Fibroblast of skin of right biceps (primary cell): ENCODE measurements at regions not wholly inside any gene's neighbourhood (a gene's known extent, or its start where the extent isn't known, plus 50 kb on each side); places are given as distances from the start of the nearest gene placed in this dataset.

ENCODE experiments used
- DNase-seq: peaks from one replicate; pipeline ENCODE4 v3.0.0-alpha.2; 2013

DNA sequence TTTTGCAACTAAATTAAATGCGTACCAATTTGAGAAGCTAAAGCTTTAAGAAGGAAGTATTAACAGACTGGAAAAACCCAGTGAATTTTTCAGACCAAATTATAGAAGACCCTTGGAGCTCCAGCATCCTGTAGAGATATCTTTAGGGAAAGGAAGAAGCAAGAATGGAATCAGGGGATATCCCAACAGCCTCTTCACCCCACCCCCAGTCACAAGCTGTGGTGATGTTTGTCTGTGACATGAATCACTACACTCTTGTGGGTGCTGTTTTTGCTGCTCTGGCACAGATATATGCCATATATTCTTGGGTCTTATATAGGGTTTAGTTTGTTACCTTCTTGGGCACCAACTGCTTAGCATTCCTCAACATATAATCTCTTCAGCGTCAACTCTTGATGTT lies 78.5 kb upstream of the BCL6 start:
- no peak for DNase-seq

DNA sequence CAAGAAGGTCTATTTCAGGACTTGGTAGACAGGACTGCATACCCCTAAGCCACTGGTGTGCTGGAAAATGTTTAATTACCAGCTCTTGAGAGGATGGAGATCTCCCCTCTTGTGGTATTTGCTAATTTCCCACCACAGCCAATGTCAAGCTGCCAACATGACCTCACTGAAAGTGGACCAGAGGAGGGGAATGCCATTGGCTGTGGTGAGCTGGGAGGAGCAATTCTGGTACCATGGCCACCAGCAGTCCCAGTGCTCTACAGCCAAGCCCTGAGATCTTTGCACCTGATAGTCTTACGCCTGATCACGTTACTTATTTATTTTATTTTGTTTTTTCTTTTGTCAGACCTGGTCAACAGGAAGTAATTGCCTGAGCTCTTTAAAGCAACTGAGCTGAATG lies 82.5 kb upstream of the BCL6 start:
- DNase-seq, result no peak

DNA sequence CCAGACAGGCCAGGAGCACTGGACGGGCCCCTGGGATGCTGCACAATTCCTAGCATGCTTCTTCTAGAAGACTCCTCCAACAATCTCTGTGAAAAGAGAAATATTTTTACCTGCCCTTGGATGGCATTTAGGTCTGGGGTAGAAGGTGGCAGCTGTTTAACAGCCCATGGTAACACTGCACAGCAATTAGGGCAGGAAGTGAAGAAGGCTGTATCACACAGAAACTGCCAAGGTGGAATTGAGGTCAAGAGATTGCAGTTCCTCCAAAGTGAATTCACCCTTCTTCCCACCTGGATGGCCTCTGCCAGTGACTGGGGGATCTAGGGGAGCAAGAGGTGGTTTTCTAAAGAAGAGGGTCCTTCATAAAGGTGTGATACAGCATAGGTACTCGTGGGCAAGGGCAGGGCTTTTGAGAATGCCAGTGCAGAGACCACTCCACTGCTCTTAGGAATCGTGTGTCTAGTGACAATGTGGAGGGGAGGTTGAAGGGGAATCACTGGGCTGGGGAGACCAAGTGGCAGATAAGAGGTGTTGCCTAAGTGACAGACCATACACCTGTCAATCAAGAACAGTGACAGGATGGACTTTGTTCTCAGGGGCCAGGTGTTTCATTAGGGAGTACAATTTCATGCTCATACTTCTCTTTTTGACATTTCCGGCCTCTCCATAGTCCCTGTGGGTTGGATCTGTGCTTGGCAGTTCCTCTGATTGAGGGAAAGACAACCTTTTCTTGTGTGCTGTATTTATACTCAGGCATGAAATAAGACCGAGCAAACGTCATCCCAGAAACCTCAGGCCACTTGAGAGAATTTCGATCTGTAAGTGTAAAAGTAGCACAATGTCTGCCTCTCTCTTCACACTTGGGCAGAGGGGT lies 83.5 kb upstream of the BCL6 start:
- DNase-seq, result no peak

DNA sequence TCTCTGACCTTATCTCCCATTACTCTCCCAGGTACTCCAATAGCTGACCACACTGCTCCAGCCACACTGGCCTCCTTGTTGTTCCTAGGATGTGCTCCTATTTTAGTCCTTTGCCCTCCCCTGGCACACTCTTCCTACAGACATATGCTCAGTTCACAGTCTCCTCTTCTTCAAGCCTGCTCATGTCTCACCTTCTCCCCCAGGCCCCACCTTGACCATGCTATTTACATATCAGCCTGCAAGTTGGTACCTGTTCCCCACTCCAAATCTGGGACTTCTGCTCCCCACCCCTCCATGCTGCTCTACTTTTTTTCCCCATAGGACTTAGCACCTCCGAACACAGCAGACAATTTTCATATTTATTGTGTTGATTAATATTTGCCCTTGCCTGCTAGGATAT lies 84.9 kb upstream of the BCL6 start:
- no peak for DNase-seq

DNA sequence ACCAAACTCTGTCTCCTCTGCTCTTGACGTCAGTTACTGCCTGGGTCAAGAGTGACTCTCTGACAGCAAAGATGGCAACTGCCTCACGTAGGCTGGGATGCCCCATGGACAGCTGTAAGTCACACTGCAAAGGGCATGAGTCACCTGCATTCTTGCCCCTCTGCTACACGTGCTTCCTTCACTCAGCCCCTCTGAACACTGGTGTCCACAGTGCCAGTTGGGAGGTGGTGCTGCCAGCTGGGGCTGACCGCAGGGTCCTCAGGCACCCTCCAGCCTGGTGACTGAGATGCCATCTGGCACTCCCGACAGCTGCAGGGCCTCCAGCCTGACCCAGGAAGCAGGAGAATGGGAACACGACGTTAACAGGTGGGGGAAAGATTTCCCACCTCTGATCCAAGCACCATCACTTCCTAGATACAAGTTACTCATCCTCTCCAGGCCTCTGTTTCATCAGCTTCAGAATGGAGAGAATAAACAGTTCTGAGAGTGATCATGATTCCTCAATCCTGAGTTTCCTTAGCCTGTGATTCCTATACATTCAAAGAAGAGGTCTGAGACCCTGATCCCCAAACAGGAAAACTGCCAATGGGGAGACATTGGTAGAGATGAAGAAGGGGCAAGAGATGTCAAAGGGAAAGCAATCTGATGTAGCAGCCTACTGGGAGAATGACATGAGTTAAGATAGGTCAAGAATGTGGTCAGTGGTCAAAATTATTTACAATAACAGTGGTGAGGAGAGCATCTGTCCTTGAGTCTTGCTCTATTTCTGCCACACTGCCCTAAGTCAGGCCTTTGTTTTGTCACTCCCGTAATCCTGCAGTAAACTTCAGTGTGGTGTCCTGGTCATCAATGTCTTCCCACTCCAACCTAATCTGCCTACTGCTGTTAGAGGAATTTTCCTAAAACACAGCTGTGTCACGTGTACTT lies 86.1 kb upstream of the BCL6 start:
- no peak for DNase-seq

DNA sequence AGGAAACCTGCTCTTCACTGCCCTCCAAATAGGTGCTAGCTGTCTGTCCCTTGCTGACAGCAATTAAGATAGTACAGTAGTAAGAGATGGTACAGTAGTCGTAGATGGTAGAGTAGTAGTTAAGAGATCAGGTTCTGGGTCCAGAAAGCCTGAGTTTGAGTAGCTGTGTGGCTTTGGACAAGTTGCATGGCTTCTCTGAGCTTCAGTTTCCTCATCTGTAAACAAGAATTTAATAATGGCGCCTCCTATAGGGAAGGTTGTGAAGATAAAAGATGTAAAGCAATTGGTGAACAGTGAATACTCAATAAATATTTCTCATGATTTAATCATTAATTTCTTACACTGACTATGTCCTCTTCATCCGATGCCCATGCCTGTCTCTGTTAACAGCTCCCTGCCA lies 86.9 kb upstream of the BCL6 start:
- DNase-seq, result no peak

DNA sequence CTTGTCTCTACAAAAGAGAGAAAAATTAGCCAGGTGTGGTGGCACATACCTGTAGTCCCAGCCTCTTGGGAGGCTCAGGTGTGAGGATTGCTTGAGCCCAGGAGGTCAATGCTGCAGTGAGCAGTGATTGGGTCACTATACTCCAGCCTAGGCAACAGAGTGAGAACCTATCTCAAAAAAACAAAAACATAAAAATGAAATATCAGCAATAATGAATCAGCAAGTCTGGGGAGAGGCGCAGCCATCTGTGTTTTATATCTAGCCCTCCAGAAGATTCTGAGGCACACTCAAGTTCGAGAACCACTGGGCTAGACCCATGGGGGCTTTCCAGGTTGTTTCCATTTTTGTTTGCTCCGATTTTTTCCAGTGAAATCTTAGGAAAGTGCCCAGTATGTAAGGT lies 88.1 kb upstream of the BCL6 start:
- no peak for DNase-seq

DNA sequence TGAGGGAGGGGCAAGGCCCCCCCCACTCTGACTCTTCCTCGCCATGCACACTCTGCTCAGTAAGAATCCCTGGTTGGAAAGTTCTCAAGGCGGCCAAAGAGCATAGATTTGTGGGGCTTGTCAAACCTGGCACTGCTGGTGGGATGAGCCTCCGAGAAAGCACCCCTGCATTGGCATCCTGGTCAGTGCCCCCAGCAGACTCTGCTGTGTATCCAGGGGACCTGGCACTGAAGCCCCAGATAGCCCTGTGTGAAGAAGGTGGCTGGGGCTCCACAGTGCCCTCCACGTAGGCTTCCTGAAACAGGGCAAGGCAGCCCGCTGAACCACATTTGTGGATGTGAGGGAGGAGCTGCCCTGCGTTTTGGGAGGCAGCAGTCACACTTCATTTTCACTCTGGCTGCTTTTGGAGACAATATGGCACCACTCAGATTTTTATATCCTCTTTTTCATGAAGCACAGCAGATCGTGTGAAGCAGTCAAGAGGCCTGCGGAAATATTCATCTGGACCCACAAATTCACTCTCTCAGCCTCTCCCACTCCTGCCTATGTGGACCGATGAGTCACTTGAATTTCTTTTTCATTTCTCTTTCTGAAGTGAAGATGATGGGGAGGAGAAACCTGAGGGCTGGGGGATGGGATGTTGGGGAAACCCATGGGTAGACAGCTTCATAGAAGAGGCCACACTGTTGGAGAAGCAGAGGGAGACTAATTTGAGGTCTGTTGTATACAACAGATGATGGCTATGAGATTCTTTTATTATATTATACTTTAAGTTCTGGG lies 88.7 kb upstream of the BCL6 start:
- DNase-seq, result no peak

DNA sequence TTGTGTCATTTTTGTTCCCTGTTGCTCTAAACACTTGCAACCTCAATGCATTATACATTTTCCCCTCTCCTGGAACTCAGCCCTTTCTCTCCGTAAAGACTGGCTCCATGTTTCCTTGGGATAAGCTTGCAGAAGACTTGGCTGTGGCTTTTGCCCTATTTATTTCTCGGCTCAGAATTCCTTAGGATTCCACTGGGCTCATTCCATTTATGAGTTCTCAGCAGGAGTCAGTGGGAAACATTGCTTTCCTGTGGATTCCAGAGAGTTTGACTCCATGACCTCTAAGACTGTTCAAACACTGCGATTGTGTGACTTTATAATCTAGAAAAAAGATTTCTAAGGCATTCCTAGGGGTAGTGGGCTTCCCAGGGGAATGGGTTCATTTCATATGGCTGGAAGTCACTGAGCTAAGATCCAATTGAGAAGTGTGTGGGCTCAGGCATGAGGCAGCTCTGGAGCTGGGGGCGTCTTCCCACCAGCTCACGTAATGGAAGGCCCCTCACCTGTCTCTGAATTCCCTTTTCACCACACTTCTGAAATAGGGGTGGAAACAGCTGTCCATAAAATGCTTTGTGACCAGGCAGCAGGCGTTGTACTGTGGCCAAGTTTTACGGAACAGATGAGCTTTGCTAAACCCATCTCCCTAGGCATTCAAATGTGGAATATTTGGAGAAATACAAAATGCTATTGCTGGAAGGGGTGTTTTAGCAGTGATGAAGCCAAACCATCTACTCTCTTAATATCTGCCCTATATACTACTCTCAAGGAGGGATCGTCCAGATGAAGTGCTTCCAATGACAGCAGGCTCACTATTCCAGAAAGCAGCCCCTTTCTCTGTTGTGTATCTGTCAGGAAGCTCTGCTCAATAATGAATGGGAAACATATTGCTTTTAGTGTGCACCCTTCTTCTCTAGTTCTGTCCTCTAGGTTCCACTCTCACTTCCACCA lies 91.8 kb upstream of the BCL6 start:
- DNase-seq, result peak; percentile 50

DNA sequence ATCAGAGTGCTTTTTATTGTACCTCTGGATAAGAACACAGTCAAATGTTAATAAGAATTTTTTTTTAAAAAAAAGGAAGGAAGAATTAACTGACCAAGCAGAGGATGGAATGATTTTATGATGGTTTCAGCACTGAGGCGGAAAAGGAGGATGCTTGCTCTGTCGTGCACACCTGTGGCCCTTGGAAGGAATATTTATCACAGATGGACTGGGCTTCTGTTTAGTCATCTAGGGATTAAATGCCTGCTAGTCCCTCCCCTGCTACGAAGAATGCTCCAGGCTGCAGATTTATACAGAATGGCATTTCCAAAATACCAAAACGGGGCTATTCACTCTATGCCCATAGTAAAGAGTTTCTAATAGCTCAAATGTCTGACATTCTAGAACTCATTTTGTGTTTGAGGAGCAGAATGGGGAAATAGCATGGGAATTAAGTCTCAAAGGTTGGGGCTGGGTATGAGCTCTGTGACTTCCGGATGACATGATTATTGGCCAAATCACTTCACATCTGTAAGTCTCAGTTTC lies 92.8 kb upstream of the BCL6 start:
- no peak for DNase-seq

DNA sequence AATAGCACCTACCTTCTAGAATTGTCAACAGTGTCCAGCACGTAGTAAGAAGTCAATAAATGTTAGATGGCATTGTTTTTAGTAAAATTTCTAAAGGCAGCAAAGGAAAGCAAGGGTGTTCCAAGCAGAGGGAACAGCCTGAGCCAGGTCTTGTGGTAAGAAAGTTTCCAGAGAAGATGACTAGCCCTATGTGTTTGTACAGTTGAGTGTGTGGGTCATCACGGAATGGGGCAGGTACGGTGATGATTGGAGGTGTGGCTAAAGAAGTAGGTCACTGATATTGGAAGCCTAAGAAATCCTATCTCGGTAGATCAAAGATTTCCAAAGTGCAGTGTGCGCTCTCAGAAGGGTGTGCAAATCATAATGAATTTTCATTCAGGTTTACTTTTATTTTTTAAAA lies 94.2 kb upstream of the BCL6 start:
- DNase-seq, result no peak

DNA sequence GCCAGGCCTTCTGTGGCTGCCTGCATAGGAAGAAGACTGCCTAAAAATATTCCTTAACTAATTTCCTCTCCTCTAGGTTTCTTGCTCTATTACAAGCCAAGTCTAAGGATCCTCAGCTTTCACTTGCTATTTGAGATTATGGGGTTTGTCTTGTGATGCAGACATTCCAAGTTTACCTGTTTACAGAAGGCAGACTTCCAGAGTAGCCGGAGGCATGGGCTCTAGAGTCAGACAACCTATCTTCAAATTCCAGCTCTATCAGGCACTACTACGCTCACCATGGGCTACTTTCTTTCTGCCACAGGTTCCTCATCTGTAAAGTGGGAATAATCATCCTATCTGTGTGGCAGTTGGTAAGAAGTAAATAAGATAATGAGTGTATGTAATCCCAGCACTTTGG lies 95.6 kb upstream of the BCL6 start:
- no peak for DNase-seq

DNA sequence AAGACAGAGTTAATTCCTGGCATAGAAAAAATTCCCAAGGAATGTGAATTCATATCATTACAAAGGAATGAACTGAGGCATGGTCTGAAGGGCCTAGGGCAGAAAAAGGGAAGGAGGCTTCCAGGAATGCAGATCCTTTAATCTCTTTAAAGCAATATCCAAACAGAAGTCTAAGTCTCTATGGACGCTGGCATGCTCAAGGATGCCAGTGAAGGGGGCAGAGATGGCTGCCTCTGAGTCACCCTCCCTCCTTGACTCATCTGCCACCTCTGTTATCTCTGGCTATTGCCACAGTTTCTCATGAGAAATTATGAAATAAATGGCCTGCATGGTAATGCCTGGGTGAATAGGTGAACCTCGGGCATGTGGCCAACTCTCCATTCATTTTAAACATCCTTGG lies 96.3 kb upstream of the BCL6 start:
- DNase-seq, result peak; percentile 25

DNA sequence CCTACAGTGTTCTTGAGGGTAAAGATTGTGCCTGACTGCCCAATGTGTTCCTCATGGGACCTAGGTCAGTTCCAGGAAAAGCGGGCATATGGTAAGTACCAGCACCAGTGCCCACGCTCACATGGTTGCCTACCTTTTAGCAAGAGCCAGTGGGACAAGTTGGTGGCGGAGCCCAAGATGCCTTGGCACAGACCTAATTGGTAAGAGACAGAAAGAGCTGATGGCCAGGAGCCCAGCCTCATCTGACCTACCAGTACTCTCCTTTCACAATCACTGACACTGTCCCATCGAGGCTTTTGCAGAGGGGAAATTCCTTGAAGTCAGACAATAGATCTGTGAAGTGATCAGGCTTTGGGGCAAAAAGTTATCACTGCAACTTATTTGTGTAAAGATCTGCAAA lies 98.4 kb upstream of the BCL6 start:
- no peak for DNase-seq

DNA sequence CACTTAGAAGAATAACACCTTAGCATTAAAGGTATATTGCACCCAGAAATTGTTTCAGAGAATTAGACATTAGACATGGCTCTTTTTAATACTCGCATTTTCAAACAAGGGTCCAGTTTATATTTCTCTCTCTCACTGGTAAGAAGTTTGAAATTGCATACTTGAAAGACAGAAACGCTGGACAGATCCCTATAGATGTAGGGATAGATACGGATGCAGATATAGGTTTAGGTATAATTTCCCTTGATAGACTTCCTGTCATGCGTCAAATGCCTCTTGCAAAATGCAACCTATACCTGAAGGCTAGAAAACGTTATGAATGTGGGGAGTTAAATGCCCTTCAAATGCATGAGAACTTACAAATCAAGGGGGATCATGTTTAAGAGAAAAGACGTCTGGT lies 99.4 kb upstream of the BCL6 start:
- DNase-seq, result no peak

DNA sequence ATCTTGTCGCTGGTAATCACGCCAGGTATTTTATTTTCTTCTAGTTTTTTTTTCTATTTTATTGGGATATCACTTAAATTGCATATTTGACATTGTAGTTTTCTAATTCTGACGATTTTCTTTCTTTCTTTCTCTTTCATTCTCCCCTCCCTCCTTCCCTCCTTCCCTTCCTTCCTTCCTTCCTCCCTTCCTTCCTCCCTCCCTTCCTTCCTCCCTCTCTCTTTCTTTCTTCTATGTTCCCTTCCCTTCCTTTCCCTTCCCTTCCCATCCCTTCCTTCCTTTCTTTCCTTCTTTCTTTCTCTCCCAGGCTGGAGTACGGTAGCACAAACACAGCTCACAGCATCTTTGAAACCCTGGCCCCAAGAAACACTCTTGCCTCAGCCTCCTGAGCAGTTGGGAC lies 100.6 kb upstream of the BCL6 start:
- no peak for DNase-seq

DNA sequence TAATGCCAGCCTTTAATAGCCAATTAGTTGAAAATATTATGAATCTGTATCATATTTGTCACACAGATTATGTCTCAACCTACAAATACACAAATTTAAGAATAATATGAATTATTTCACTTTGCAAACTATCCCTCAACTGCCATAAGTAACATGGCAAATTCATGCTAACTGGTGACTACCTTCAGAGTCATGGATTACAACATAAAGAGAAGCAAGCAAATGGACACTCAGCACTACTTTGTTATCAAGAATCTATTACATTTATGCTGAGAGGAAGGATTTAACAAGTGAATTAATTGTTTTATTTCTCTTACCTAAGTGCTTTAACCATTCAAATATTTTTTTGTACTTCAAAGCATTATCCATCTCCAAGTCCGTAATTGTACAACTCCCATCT lies 103.1 kb upstream of the BCL6 start:
- DNase-seq, result no peak

DNA sequence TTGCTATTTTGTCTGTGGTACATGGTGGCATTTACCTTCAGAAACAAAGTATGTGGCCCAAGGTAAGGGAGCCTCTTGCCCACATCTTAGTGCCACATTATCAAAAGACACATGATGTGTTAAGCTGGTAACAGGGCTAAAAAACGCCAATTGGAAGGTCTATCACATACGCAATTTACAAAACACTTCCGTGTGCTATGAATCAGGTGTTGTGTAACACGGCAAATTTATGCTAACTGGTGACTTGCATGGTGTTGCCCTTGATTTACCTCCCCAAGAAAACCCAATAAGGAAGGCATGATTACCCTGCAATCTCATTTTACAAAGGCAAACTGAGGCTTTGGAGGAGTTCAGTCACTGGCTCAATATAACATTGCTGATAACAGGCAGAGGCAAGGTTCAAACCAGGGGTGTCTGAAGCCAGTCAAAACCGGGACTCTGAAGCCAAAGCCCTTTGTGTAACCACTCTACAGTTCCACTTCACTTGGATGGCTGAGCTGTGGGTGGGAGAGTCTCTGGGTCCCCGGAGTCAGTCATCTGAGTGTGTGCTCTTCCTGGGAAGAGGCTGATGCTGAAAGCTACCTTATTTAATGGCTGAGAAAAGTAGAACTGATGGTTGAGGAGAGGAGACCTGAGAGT lies 103.9 kb upstream of the BCL6 start:
- DNase-seq, result no peak

DNA sequence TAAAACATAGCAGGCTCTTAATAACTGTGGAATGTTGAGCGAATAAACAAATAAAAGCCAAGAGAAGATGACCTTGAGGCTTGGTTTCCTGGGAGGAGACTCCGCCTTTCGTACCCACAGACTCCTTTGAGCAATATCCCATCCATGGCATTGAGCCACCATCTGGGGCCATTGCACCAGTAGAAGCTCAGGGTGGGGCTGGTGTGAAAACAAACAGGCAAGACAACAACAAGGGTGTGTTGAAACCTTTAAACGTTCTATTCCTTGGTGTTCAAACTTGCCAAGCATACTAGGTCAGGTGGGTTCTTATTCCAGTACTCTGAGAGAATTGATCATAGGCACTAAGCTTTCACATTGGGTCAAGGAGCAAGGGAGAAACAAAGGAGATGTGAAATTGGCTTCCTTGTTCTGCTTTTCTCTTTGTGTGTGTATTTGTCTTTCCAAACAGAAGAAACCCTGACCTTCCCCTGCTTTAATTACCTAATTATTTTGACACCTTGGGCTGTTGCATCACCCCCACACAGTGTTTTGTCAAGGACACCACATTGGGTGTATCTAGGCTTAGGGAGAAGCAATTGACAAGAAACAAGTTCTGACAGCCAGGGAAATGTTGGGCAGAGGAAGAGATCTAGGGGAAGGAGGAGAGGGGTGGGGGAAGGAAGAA lies 105.1 kb upstream of the BCL6 start:
- DNase-seq, result no peak

DNA sequence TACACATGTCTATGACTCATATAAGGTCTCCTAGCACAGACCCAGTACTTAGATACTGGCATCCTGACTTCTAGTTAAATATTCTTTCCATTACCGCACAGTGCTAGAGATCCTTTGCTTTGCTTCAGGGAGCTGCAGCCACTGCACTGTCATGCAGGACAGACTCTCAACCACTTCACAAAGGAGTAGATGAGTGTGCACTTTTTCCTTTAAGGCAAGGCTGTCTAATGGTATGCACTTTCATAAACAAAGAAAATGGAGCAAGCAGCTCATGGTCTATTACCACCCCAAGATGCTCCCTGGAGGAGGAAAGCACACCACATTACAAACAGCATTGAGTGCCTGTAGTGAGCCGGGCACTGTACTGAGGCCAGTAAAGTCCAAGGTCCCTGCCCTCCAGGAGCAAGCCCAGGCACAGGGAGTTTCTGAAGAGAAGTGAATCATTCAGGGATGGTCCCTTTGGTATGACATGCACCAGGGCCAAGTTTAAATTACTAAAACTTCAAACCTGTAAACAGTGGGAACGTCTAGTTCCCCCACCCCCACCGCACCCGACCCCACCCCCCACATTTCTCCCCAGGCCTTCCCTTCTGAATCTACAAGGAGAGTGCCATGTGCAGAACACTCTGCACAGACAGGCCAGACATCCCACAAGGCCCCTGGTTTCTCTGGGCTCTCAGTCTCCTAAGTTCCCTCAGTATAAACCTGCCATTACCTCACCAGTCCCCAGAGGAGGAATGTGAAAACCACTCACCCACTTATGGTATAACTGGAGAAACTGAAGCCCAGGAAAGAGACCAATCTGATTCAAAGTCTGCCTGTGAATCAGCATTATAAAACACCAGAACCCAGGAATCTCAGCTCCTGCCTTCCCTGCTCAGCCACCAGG lies 107.8 kb upstream of the BCL6 start:
- DNase-seq, result no peak
